ENCODE measurements at regions not wholly inside any gene's neighbourhood (a gene's known extent, or its start where the extent isn't known, plus 50 kb on each side); places are given as distances from the start of the nearest gene placed in this dataset.

DNA sequence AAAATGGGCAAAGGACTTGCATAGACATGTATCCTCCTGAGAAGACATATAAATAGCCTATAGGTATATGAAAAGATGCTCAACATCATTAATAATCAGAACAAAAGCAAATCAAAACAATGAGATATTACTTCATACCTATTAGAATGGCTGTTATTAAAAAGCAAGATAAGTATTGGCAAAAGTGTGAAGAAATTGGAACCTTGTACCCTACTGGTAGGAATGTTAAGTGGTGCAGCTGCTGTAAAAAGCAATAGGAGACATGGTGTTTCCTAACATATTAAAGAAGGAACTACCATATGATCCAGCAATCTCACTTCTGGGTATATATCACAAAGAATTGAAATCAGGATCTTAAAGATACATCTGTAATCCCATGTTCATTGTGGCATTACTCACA, 69.8 kb upstream of the PRR16 start:
- no peaks in the 10 kb centered on the region for H3K4me1 ChIP-seq
- H3K27me3 ChIP-seq: no peaks in the 10 kb centered on the region
- no peak overlapping the region for H3K27ac ChIP-seq
- TF ChIP-seq, protein P1, sequence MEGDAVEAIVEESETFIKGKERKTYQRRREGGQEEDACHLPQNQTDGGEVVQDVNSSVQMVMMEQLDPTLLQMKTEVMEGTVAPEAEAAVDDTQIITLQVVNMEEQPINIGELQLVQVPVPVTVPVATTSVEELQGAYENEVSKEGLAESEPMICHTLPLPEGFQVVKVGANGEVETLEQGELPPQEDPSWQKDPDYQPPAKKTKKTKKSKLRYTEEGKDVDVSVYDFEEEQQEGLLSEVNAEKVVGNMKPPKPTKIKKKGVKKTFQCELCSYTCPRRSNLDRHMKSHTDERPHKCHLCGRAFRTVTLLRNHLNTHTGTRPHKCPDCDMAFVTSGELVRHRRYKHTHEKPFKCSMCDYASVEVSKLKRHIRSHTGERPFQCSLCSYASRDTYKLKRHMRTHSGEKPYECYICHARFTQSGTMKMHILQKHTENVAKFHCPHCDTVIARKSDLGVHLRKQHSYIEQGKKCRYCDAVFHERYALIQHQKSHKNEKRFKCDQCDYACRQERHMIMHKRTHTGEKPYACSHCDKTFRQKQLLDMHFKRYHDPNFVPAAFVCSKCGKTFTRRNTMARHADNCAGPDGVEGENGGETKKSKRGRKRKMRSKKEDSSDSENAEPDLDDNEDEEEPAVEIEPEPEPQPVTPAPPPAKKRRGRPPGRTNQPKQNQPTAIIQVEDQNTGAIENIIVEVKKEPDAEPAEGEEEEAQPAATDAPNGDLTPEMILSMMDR (IDR thresholded peaks at IDR 0.05): no peak
- TF ChIP-seq POLR2A (IDR thresholded peaks at IDR 0.05) (no peak), EP300 (IDR thresholded peaks at IDR 0.05) (no peak)
- H3K36me3 ChIP-seq: no peaks in the 10 kb centered on the region
- H3K9me3 ChIP-seq: no peaks in the 10 kb centered on the region
- no peak for DNase-seq (ENCODE audit: low spot score in 2 of 2)
- no peak overlapping the region for H3K4me3 ChIP-seq

- no peak for DNase-seq (ENCODE audit: low spot score in 2 of 2)
- H3K27ac ChIP-seq: no peak overlapping the region
- no peak for TF ChIP-seq POLR2A (IDR thresholded peaks at IDR 0.05)
- TF ChIP-seq, protein P1 (IDR thresholded peaks at IDR 0.05): no peak
- TF ChIP-seq EP300 (IDR thresholded peaks at IDR 0.05): no peak
Measured at GRCh38 chr5:120396186-120396585, 67.9 kb upstream of the PRR16 start.

DNA sequence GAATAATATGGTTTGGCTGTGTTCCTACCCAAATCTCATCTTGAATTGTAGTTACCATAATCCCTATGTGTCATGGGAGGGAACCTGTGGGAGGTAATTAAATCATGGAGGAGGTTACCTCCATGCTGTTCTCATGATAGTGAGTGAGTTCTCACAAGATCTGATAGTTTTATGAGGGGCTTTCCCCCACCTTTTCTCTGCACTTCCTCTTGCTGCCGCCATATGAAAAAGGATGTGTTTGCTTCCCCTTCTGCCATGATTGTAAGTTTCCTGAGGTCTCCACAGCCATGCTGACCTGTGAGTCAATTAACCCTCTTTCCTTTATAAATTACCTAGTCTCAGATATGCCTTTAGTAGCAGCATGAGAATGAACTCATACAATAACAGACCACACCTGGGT, 63.7 kb upstream of the PRR16 start:
- no peak for DNase-seq (ENCODE audit: low spot score in 2 of 2)
- H3K4me1 ChIP-seq: peaks cover 0 to 4% (median 0%) of the 10 kb centered on the region in 4 donors
- H3K27me3 ChIP-seq: no peaks in the 10 kb centered on the region
- WGBS, 2 donors: 72 to 79% methylated on average over 1 of the region's 1 CpG
- H3K4me3 ChIP-seq: no peak overlapping the region
- no peaks in the 10 kb centered on the region for H3K36me3 ChIP-seq
- H3K9me3 ChIP-seq: no peaks in the 10 kb centered on the region
- H3K27ac ChIP-seq: no peak overlapping the region
- TF ChIP-seq EP300 (IDR thresholded peaks at IDR 0.05) (no peak), POLR2A (IDR thresholded peaks at IDR 0.05) (no peak)
- TF ChIP-seq, protein P1 (IDR thresholded peaks at IDR 0.05): no peak

More at GRCh38 chr5:120396186-120396585, 67.9 kb upstream of the PRR16 start:
- Histone ChIP-seq H3K27me3 (no peaks in the 10 kb centered on the region), H3K4me3 (no peak overlapping the region), H3K36me3 (no peaks in the 10 kb centered on the region), H3K9me3 (no peaks in the 10 kb centered on the region), H3K4me1 (no peaks in the 10 kb centered on the region)

- Histone ChIP-seq H3K4me1 (peaks cover 0 to 9% (median 0%) of the 10 kb centered on the region in 4 donors), H3K27me3 (no peaks in the 10 kb centered on the region), H3K36me3 (no peaks in the 10 kb centered on the region), H3K4me3 (no peak overlapping the region), H3K27ac (no peak overlapping the region), H3K9me3 (no peaks in the 10 kb centered on the region)
- WGBS, 2 donors: 87 to 88% methylated on average over 2 of the region's 2 CpGs
- no peak for DNase-seq (ENCODE audit: low spot score in 2 of 2)
- TF ChIP-seq, protein P1 (IDR thresholded peaks at IDR 0.05): no peak
- no peak for TF ChIP-seq POLR2A (IDR thresholded peaks at IDR 0.05)
- TF ChIP-seq EP300 (IDR thresholded peaks at IDR 0.05): no peak
Measured at GRCh38 chr5:120402606-120403005, 61.5 kb upstream of the PRR16 start.

DNA sequence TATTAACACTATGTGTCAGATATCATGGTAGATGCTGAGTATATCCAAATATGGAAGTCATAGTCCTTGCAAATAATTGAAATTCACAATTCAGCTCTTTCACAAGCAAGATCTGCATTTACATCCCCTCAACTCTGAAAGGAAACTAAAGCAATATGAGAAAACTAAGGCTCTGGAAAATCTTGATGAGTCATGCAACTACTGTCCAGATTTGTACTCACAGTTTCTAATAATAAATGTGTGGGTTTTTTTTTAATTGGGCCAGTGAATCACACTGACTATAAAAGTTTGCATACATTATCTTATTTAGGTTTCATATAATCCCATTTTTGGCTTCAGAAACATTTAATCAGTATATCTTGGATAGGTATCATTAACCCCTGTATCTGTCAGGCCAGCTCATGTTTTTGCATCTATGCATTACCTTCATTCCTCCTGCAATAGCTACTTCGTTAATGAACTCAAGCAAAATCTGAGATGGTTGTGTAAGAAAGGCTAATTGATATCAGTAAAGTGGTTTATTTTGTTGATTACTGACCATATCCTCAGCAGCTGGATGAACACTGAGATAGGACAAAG, 58.7 kb upstream of the PRR16 start:
- peak overlapping the region in 1 of 4 donors; percentile 13 for H3K27ac ChIP-seq
- no peaks in the 10 kb centered on the region for H3K9me3 ChIP-seq
- no peak overlapping the region for H3K4me3 ChIP-seq
- TF ChIP-seq, protein P1 (IDR thresholded peaks at IDR 0.05): no peak
- no peak for TF ChIP-seq EP300 (IDR thresholded peaks at IDR 0.05)
- TF ChIP-seq POLR2A (IDR thresholded peaks at IDR 0.05): no peak
- 85 to 92% methylated on average over 1 of the region's 1 CpG for WGBS, 2 donors
- no peak for DNase-seq (ENCODE audit: low spot score in 2 of 2)
- H3K4me1 ChIP-seq: peaks cover 0 to 9% (median 0%) of the 10 kb centered on the region in 4 donors
- H3K36me3 ChIP-seq: no peaks in the 10 kb centered on the region
- H3K27me3 ChIP-seq: no peaks in the 10 kb centered on the region

Data from tibial nerve (tissue), 4 donors.